Liver (tissue), 3 donors: ENCODE measurements at regions not wholly inside any gene's neighbourhood (a gene's known extent, or its start where the extent isn't known, plus 50 kb on each side); places are given as distances from the start of the nearest gene placed in this dataset.

Source experiments
- EGR1 ChIP-seq, 2 donors: IDR thresholded peaks; 2 replicates each; pipeline ENCODE4 v1.6.1; 2016 to 2018; ENCODE audit warnings: antibody characterized with exemption in 2 of 2, low read depth in 2 of 2
- TF ChIP-seq, protein P1 (sequence below): fragments of 150-350 bp; IDR thresholded peaks from 2 replicates; pipeline ENCODE4 v1.5.1; 2017; ENCODE audit warnings: improper control_type of control experiment, low read depth, low read length; ENCODE audit not compliant: missing input control
- donor health status: healthy.
- donor health status: healthy.

DNA sequence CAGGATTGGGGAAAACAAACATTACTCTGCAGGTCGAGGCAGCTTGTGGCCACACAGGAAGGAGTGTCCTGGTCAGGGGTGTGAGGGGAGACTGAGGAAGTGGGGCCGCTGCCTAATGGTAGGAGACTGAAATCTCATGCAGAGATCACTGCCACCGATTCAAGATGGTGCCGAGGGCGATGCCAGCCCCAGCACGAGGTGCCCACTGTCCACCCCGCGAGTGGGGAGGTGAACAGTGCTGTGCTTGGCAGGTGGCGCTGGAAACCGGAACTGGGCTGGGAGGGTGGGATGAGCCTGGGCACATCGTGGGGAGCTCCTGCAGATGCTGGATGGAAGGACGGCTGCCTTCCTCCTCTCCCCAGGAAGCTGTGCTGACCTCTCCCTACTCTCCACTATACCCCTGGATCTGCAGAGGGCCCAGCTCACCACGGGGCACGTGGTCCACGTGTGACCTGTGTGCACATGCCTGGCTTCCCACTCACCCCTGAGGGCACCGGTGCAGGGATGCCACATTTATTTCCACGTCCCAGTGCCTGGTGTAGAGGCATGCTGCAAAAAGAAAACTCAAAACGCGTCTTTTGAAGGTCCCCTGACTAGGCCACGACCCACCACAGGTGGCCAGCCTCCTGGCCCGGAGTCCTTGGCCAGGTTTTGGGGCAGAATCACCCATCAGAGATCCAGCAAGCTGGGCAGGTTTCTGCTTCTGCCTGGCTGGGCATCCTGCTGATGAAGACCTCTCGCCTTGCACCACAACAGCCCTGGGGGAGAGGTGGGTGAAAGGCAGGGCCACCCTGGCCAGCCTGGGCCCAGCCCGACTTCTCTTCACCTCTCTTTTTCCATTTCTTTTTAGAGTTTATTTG lies 71.7 kb upstream of the FCN1 start:
- TF ChIP-seq, protein P1, sequence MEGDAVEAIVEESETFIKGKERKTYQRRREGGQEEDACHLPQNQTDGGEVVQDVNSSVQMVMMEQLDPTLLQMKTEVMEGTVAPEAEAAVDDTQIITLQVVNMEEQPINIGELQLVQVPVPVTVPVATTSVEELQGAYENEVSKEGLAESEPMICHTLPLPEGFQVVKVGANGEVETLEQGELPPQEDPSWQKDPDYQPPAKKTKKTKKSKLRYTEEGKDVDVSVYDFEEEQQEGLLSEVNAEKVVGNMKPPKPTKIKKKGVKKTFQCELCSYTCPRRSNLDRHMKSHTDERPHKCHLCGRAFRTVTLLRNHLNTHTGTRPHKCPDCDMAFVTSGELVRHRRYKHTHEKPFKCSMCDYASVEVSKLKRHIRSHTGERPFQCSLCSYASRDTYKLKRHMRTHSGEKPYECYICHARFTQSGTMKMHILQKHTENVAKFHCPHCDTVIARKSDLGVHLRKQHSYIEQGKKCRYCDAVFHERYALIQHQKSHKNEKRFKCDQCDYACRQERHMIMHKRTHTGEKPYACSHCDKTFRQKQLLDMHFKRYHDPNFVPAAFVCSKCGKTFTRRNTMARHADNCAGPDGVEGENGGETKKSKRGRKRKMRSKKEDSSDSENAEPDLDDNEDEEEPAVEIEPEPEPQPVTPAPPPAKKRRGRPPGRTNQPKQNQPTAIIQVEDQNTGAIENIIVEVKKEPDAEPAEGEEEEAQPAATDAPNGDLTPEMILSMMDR, result no peak
- TF ChIP-seq EGR1 (IDR thresholded peaks at IDR 0.05; ENCODE audit: low read depth in 2 of 2), result no peak
